ENCODE measurements at regions not wholly inside any gene's neighbourhood (a gene's known extent, or its start where the extent isn't known, plus 50 kb on each side); places are given as distances from the start of the nearest gene placed in this dataset.

- no peak for DNase-seq (ENCODE audit: low spot score)
These were observed 239.9 kb upstream of the TBC1D5 start for GRCh38 chr3:17982211-17982880.

- no peak for DNase-seq (ENCODE audit: low spot score)
These were observed 238.4 kb upstream of the TBC1D5 start for GRCh38 chr3:17980863-17981262.

GRCh38 chr3:17979911-17980310 is 237.5 kb upstream of the TBC1D5 start:
- no peak for DNase-seq (ENCODE audit: low spot score)

GRCh38 chr3:17979252-17979651 is 236.8 kb upstream of the TBC1D5 start:
- DNase-seq (ENCODE audit: low spot score) = no peak

DNA sequence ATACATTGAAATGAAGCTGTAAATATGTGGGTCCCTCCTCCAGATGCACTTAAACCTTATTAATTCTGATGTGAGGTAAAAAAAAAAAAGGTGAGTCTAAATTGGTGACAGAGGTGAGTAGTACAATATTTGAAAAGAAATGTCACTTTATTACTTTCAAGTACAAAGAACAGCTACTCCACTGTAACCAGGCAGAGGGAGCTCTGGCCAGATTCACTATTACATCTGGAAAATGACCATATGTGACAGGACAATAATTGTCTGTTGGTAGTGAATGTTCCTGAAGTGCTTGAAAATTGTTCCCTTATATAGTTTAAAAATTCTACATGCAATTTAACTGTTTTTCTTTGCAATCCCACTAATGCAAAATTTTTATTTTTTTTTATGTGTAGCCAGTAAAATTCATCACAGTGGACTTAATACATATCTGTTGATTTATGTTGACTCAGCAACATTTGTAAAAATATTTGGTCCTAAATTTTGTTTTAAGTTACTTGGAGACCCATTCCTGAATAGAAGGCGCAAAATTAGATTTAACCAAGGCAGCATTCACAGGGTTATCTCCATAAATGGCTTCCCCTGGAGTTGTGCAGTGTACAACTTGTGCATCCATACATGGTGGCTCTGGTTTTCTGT is 231.9 kb upstream of the TBC1D5 start:
- DNase-seq (ENCODE audit: low spot score) = no peak

DNA sequence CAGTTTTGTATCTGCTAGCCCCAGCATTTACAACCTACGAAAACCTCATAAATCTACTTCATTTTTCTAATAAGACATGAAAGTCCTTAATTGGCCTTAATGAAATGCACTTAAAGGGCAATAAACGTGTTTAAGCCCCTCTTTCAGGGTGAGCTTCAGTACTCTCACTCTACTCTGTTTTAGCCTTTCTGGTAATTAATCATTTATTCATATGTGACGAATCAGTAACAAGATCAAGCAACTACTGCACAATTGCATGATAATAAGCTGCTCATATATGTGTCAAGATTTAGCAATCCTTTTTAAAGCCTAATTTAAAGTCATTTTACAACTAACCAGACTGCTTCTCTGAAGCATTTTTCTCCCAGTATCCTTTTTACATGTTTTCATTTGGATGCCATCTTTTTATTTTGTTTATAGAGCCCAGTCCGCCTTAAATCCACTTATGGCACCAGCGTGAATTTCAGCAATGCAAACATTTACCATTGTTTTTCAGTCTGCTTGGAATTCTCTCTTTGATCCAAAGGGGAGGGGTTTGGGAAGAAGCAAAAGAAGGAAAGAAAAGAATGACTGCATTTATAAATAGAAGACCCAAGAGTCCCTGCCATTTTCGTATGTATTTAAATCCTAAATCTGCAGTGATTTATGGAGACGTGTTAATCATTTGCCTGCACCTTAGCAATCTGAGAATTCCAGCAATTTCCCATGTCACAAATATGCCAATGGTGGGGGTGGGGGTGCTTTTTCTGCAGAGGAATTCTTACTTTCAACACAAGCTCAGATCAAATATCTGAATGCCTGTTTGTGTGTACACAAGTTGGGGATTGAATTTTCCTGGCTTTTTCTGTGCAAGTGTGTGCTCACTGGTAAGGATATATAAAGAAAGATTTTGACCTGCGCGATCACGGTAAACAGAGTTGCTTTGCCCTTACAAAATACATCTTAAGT is 230.8 kb upstream of the TBC1D5 start:
- DNase-seq (ENCODE audit: low spot score) = no peak

DNA sequence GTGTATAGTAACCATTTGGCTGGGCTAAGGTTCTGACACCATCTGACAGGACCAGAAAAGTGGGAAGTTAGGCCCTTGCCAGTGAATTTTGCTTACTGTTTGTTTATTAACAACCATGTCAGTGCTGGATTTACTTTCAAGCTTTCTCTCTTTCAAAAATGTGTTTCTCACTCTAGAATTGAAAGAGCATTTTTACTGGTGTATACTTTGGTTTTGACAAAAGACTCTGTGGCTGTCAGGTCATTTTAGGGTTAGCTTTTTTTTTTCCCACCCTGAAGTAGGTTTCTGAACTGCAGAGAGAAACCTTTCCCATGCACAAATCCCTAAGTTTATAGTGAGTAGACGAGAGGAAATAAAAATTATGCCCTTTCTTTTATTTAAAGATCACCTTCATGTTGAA is 230.0 kb upstream of the TBC1D5 start:
- no peak for DNase-seq (ENCODE audit: low spot score)

DNA sequence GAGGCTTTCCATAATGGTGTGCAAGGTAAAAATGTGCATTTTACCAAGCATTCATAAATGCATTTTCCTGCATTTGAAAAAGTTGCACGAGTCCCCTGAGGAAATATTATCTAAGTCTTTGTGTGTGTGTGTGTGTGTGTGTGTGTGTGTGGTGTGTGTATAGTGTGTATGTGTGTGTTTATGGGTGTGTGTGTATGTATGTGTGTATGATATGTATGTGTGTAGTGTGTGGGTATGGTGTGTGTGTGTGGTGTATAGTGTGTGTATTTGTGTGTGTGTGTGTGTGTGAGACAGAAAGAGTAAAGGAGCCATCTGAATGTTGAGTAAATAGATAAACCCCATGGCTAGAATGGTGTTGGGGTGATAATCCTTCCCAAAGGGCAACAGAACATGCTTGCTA is 229.6 kb upstream of the TBC1D5 start:
- no peak for DNase-seq (ENCODE audit: low spot score)

GRCh38 chr3:17969985-17970568 is 227.6 kb upstream of the TBC1D5 start:
- no peak for DNase-seq (ENCODE audit: low spot score)

- no peak for DNase-seq (ENCODE audit: low spot score)
These were observed 226.8 kb upstream of the TBC1D5 start for GRCh38 chr3:17969244-17969643.

- DNase-seq (ENCODE audit: low spot score) = no peak
These were observed 225.6 kb upstream of the TBC1D5 start for GRCh38 chr3:17967953-17968607.

DNA sequence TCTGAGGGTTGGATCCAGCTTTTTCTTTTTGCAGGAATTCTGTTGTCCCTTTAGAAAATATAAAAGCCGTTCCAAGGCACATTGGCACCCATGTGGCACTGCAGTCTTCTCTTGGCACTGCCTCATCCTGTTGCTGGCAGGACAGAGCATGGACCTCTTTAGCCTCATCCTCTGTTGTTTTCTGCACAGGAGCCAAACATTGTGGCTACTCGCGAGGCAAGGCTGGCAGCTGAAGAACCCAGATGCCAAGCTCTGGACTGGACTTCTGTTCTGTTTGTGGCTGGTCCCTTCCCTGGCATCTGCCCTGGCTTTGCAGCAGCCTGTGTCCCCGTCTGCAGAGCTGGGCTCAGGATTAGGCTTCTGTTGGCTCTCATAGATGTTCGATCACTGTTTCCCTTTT is 224.7 kb upstream of the TBC1D5 start:
- no peak for DNase-seq (ENCODE audit: low spot score)

DNA sequence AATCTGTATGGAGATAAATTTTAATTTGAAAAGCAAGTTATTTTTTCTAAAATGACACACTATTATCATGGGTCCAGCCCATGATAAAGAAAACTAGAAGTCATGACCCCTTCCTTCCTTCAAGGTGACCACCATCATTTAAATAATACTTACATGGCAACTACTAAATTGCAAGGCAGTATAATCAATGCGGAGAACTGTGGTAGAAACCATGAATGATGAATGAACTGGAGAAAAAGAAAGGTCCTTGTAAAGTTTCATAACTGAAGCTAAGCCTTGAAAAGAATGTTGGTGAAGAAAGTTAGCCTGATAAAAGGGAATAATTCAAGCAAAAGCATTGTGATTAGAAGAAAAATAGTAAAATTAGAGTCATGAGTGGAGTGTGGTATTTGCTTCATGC is 222.9 kb upstream of the TBC1D5 start:
- no peak for DNase-seq (ENCODE audit: low spot score)

DNA sequence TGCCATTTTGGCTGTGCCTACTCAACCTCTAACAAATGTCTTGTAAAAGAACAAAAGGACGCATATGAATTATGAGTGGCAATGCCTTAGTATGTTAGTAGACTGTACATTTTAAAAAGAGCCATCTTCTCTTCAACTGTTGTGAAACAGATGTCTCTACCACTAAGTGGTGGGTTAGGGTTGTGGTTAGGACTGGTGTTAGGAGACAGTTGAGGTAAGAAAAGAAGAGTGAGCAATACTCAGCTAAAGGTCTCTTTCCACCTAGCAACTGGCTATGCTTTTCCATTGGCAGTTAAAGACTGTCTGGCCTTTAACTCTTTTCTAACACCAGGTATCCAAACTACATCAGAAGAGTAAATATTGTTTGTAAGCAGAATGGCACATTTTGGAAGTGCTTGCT is 221.7 kb upstream of the TBC1D5 start:
- DNase-seq (ENCODE audit: low spot score) = no peak

- no peak for DNase-seq (ENCODE audit: low spot score)
These were observed 213.0 kb upstream of the TBC1D5 start for GRCh38 chr3:17955411-17955810.

DNA sequence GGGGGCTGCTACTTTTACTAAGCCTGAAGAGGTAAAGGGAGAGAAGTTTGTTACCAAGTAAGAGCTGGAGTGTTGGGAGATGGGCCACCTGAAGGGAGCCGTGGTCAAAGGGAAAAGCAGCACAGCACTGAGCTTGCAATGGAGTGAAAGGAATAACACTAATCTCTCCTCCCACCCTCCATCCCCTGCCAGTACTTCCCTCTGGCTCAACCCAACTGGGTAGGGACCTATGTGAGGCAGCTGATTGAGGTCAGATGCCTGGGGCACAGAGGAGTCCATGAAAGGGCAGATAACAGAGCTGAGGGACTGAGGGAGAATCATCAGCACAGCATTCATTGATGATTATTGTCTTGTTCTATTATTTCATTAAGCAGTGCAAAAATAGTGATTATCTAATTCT is 212.4 kb upstream of the TBC1D5 start:
- no peak for DNase-seq (ENCODE audit: low spot score)

GRCh38 chr3:17951241-17951640 is 208.8 kb upstream of the TBC1D5 start:
- no peak for DNase-seq (ENCODE audit: low spot score)

- DNase-seq (ENCODE audit: low spot score) = no peak
These were observed 206.7 kb upstream of the TBC1D5 start for GRCh38 chr3:17949101-17949500.

GRCh38 chr3:17947833-17948232 is 205.4 kb upstream of the TBC1D5 start:
- no peak for DNase-seq (ENCODE audit: low spot score)

DNA sequence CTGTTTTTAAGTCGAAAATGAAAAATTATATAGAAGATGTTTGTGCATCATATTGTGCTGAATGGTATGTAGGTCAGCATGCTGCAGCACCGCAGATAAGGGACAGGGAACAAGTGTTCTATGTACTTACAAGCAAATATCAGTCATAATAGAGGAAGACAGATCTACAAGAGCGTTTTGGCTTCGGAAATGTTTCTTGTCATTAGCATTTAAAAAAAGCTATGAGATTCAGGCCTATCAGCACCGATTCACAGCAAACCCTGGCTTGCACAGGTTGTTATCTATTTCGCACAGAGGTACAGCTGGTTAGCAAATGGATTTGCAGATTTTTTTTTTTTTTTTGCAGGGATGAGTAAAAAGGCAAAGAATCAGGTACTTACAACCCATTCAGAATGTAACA is 204.2 kb upstream of the TBC1D5 start:
- no peak for DNase-seq (ENCODE audit: low spot score)

GRCh38 chr3:17945799-17946399 is 203.5 kb upstream of the TBC1D5 start:
- DNase-seq (ENCODE audit: low spot score) = no peak

Data from CD4-positive, alpha-beta T cell treated with Interleukin-15 for 4 hours (primary cell).